ENCODE measurements at regions not wholly inside any gene's neighbourhood (a gene's known extent, or its start where the extent isn't known, plus 50 kb on each side); places are given as distances from the start of the nearest gene placed in this dataset.

DNA sequence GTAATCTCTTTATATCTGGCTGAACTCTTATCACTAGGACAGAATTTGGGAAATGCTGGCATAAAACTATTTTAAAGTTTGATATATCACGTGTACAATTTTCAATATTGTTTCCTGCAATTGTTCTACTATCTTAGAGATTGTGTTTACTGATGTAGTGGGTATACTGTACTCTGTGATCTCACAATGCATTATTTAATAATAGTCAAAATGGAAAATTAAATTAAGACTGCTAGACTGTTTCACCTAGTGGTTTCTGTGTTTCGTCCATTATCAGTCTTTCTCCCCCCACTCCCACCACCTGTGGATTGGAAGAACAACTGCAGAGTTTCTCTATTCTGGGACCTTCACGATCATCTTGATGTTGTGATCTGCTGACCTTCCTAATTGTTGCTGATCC, 449.2 kb upstream of the SLC10A2 start:
- TF ChIP-seq, protein P1, sequence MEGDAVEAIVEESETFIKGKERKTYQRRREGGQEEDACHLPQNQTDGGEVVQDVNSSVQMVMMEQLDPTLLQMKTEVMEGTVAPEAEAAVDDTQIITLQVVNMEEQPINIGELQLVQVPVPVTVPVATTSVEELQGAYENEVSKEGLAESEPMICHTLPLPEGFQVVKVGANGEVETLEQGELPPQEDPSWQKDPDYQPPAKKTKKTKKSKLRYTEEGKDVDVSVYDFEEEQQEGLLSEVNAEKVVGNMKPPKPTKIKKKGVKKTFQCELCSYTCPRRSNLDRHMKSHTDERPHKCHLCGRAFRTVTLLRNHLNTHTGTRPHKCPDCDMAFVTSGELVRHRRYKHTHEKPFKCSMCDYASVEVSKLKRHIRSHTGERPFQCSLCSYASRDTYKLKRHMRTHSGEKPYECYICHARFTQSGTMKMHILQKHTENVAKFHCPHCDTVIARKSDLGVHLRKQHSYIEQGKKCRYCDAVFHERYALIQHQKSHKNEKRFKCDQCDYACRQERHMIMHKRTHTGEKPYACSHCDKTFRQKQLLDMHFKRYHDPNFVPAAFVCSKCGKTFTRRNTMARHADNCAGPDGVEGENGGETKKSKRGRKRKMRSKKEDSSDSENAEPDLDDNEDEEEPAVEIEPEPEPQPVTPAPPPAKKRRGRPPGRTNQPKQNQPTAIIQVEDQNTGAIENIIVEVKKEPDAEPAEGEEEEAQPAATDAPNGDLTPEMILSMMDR (conservative IDR thresholded peaks at IDR 0.05 in 1 of 2, IDR thresholded peaks at IDR 0.05 in 1 of 2; ENCODE audit: extremely low read depth in 1 of 2, insufficient read depth in 1 of 2, low read depth in 1 of 2, low read length in 2 of 2): no peak
- TF ChIP-seq EZH2 (IDR thresholded peaks at IDR 0.05; ENCODE audit: borderline replicate concordance, low read length): no peak

Data from mammary epithelial cell (primary cell).